ENCODE measurements at regions not wholly inside any gene's neighbourhood (a gene's known extent, or its start where the extent isn't known, plus 50 kb on each side); places are given as distances from the start of the nearest gene placed in this dataset.

DNA sequence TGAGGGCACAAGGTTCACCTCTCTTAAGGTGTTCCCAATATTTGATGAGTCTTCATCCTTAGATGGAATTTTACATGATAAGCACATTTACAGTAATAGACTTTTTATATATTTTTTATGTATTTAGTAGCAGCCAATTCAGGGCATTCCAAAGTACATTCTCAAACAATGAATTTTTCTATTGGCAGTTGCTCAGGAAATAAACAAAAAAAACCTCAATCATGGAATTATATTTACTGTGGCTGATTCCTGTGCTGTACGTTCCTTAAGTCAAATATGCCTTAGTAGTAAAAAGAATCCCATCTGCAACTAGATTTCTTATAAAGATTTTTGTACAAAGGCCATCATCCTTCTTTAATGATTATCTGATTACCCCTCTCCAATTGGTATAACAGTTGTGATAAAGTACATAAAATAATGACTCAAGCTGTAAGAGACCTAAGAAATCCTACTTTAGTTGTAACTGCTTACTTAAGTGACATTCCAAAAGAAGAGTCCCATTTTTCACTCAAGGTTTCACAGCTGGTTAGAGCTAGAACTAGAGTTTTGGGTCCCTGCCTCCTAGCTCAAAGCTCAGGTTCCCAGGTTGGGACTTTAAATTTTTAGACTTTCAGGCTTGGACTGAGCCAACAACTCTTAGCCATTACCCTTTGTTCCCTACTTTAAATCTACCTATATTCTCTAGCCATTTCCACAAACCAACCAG is 152.7 kb downstream of the FHIP1A start:
- Histone ChIP-seq H4K20me1 (ENCODE audit: insufficient read depth, poor library complexity, severe bottlenecking) (no peaks in the 10 kb centered on the region), H3K36me3 (replicated peaks; ENCODE audit: insufficient read depth, low read depth) (no peaks in the 10 kb centered on the region), H3K9me3 (ENCODE audit: low read depth) (no peaks in the 10 kb centered on the region), H3K9me2 (replicated peaks; ENCODE audit: insufficient read depth) (no peaks in the 10 kb centered on the region), H2AFZ (no peak overlapping the region), H3K27ac (no peak overlapping the region), H3K27me3 (no peaks in the 10 kb centered on the region), H3K4me1 (ENCODE audit: insufficient read depth) (peaks cover 16% of the 10 kb centered on the region), H3K4me2 (no peak overlapping the region), H3K79me2 (no peaks in the 10 kb centered on the region), H3K4me3 (no peak overlapping the region)
- TF ChIP-seq, protein P1, sequence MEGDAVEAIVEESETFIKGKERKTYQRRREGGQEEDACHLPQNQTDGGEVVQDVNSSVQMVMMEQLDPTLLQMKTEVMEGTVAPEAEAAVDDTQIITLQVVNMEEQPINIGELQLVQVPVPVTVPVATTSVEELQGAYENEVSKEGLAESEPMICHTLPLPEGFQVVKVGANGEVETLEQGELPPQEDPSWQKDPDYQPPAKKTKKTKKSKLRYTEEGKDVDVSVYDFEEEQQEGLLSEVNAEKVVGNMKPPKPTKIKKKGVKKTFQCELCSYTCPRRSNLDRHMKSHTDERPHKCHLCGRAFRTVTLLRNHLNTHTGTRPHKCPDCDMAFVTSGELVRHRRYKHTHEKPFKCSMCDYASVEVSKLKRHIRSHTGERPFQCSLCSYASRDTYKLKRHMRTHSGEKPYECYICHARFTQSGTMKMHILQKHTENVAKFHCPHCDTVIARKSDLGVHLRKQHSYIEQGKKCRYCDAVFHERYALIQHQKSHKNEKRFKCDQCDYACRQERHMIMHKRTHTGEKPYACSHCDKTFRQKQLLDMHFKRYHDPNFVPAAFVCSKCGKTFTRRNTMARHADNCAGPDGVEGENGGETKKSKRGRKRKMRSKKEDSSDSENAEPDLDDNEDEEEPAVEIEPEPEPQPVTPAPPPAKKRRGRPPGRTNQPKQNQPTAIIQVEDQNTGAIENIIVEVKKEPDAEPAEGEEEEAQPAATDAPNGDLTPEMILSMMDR (IDR thresholded peaks at IDR 0.05; ENCODE audit: poor library complexity) = no peak
- TF ChIP-seq EZH2 (IDR thresholded peaks at IDR 0.05; ENCODE audit: borderline replicate concordance) (no peak), EZH2phosphoT487 (IDR thresholded peaks at IDR 0.05; ENCODE audit: low read depth, severe bottlenecking, unreplicated experiment) (no peak)
- DNase-seq (ENCODE audit: low spot score) = no peak
- WGBS (ENCODE audit: low lambda C conversion rate, missing lambda C conversion rate) = 61% methylated on average over 1 of the region's 1 CpG

- Histone ChIP-seq H3K4me3 (no peak overlapping the region), H3K36me3 (replicated peaks; ENCODE audit: insufficient read depth, low read depth) (no peaks in the 10 kb centered on the region), H2AFZ (no peak overlapping the region), H3K4me1 (ENCODE audit: insufficient read depth) (peaks cover 16% of the 10 kb centered on the region), H3K27ac (peak overlapping the region; percentile 21), H4K20me1 (ENCODE audit: insufficient read depth, poor library complexity, severe bottlenecking) (no peaks in the 10 kb centered on the region), H3K79me2 (no peaks in the 10 kb centered on the region), H3K9me3 (ENCODE audit: low read depth) (no peaks in the 10 kb centered on the region), H3K4me2 (no peak overlapping the region), H3K27me3 (no peaks in the 10 kb centered on the region), H3K9me2 (replicated peaks; ENCODE audit: insufficient read depth) (no peaks in the 10 kb centered on the region)
- DNase-seq (ENCODE audit: low spot score) = peak; percentile 26
- 47% methylated on average over 3 of the region's 3 CpGs for WGBS (ENCODE audit: low lambda C conversion rate, missing lambda C conversion rate)
- TF ChIP-seq EZH2phosphoT487 (IDR thresholded peaks at IDR 0.05; ENCODE audit: low read depth, severe bottlenecking, unreplicated experiment) = no peak
- TF ChIP-seq, protein P1 (IDR thresholded peaks at IDR 0.05; ENCODE audit: poor library complexity) = no peak
- TF ChIP-seq EZH2 (IDR thresholded peaks at IDR 0.05; ENCODE audit: borderline replicate concordance) = no peak
Observed at GRCh38 chr4:151563194-151563593, 154.2 kb downstream of the FHIP1A start.

- peaks cover 16% of the 10 kb centered on the region for H3K4me1 ChIP-seq (ENCODE audit: insufficient read depth)
- no peaks in the 10 kb centered on the region for H3K9me3 ChIP-seq (ENCODE audit: low read depth)
- no peaks in the 10 kb centered on the region for H4K20me1 ChIP-seq (ENCODE audit: insufficient read depth, poor library complexity, severe bottlenecking)
- peak; percentile 13 for DNase-seq (ENCODE audit: low spot score)
- H3K9me2 ChIP-seq (replicated peaks; ENCODE audit: insufficient read depth) = no peaks in the 10 kb centered on the region
- TF ChIP-seq EZH2 (IDR thresholded peaks at IDR 0.05; ENCODE audit: borderline replicate concordance) = no peak
- TF ChIP-seq, protein P1 (IDR thresholded peaks at IDR 0.05; ENCODE audit: poor library complexity) = no peak
- no peak for TF ChIP-seq EZH2phosphoT487 (IDR thresholded peaks at IDR 0.05; ENCODE audit: low read depth, severe bottlenecking, unreplicated experiment)
- H3K27me3 ChIP-seq = no peaks in the 10 kb centered on the region
- H3K4me2 ChIP-seq = no peak overlapping the region
- H3K36me3 ChIP-seq (replicated peaks; ENCODE audit: insufficient read depth, low read depth) = no peaks in the 10 kb centered on the region
- H3K27ac ChIP-seq = peak overlapping the region; percentile 21
- no peaks in the 10 kb centered on the region for H3K79me2 ChIP-seq
- WGBS (ENCODE audit: low lambda C conversion rate, missing lambda C conversion rate) = 69% methylated on average over 2 of the region's 2 CpGs
- H3K4me3 ChIP-seq = no peak overlapping the region
- H2AFZ ChIP-seq = no peak overlapping the region
Observed at GRCh38 chr4:151564321-151564720, 155.3 kb downstream of the FHIP1A start.
